Rectal smooth muscle tissue (tissue), 1 donor: ENCODE measurements at regions not wholly inside any gene's neighbourhood (a gene's known extent, or its start where the extent isn't known, plus 50 kb on each side); places are given as distances from the start of the nearest gene placed in this dataset.

Experiments used
- H3K27ac ChIP-seq: one replicate; pipeline ENCODE4 v1.7.0; 2013; ENCODE audit warnings: low read depth, low read length, inconsistent platforms
- H3K27me3 ChIP-seq: one replicate; pipeline ENCODE4 v1.7.0; 2013; ENCODE audit warnings: low read length; ENCODE audit not compliant: control insufficient read depth, insufficient read depth
- H3K36me3 ChIP-seq: one replicate; pipeline ENCODE4 v1.7.0; 2013; ENCODE audit warnings: low read length; ENCODE audit not compliant: control insufficient read depth, insufficient read depth
- H3K4me1 ChIP-seq: one replicate; pipeline ENCODE4 v1.7.0; 2013; ENCODE audit warnings: low read length; ENCODE audit not compliant: control insufficient read depth, insufficient read depth
- H3K4me3 ChIP-seq: one replicate; pipeline ENCODE4 v1.7.0; 2013; ENCODE audit warnings: low read length
- H3K9ac ChIP-seq: one replicate; pipeline ENCODE4 v1.7.0; 2013; ENCODE audit warnings: low read length

GRCh38 chr11:127618721-127619120 lies 618.2 kb upstream of the KIRREL3 start:
- H3K9ac ChIP-seq, result no peak overlapping the region
- H3K27ac ChIP-seq, result no peak overlapping the region
- no peaks in the 10 kb centered on the region for H3K36me3 ChIP-seq
- no peaks in the 10 kb centered on the region for H3K4me1 ChIP-seq
- no peaks in the 10 kb centered on the region for H3K27me3 ChIP-seq
- H3K4me3 ChIP-seq, result no peak overlapping the region

GRCh38 chr11:127616158-127616557 lies 615.6 kb upstream of the KIRREL3 start:
- no peak overlapping the region for H3K27ac ChIP-seq
- no peaks in the 10 kb centered on the region for H3K27me3 ChIP-seq
- no peaks in the 10 kb centered on the region for H3K4me1 ChIP-seq
- H3K9ac ChIP-seq, result no peak overlapping the region
- no peak overlapping the region for H3K4me3 ChIP-seq
- H3K36me3 ChIP-seq, result no peaks in the 10 kb centered on the region

GRCh38 chr11:127612607-127613006 lies 612.0 kb upstream of the KIRREL3 start:
- H3K4me3 ChIP-seq, result no peak overlapping the region
- H3K27ac ChIP-seq, result no peak overlapping the region

GRCh38 chr11:127609025-127609773 lies 608.6 kb upstream of the KIRREL3 start:
- H3K27ac ChIP-seq, result no peak overlapping the region
- H3K27me3 ChIP-seq, result no peaks in the 10 kb centered on the region
- H3K4me3 ChIP-seq, result no peak overlapping the region
- H3K36me3 ChIP-seq, result no peaks in the 10 kb centered on the region
- H3K9ac ChIP-seq, result no peak overlapping the region
- no peaks in the 10 kb centered on the region for H3K4me1 ChIP-seq

More at GRCh38 chr11:127612607-127613006, 612.0 kb upstream of the KIRREL3 start:
- Histone ChIP-seq H3K36me3 (no peaks in the 10 kb centered on the region), H3K27me3 (no peaks in the 10 kb centered on the region), H3K4me1 (no peaks in the 10 kb centered on the region), H3K9ac (no peak overlapping the region)

- H3K27me3 ChIP-seq, result no peaks in the 10 kb centered on the region
- no peak overlapping the region for H3K9ac ChIP-seq
- H3K27ac ChIP-seq, result no peak overlapping the region
- no peaks in the 10 kb centered on the region for H3K4me1 ChIP-seq
- H3K4me3 ChIP-seq, result no peak overlapping the region
- H3K36me3 ChIP-seq, result no peaks in the 10 kb centered on the region
These were observed 607.0 kb upstream of the KIRREL3 start for GRCh38 chr11:127607487-127608085.

GRCh38 chr11:127601578-127601977 lies 601.0 kb upstream of the KIRREL3 start:
- Histone ChIP-seq H3K36me3 (no peaks in the 10 kb centered on the region), H3K4me3 (no peak overlapping the region), H3K27ac (no peak overlapping the region), H3K27me3 (no peaks in the 10 kb centered on the region), H3K4me1 (no peaks in the 10 kb centered on the region), H3K9ac (no peak overlapping the region)

- Histone ChIP-seq H3K27me3 (no peaks in the 10 kb centered on the region), H3K36me3 (no peaks in the 10 kb centered on the region), H3K4me3 (no peak overlapping the region), H3K4me1 (no peaks in the 10 kb centered on the region), H3K9ac (no peak overlapping the region), H3K27ac (no peak overlapping the region)
These were observed 600.1 kb upstream of the KIRREL3 start for GRCh38 chr11:127600674-127601073.

GRCh38 chr11:127598476-127598875 lies 597.9 kb upstream of the KIRREL3 start:
- Histone ChIP-seq H3K4me1 (no peaks in the 10 kb centered on the region), H3K27ac (no peak overlapping the region), H3K27me3 (no peaks in the 10 kb centered on the region), H3K4me3 (no peak overlapping the region), H3K9ac (no peak overlapping the region), H3K36me3 (no peaks in the 10 kb centered on the region)

GRCh38 chr11:127596433-127596832 lies 595.9 kb upstream of the KIRREL3 start:
- no peaks in the 10 kb centered on the region for H3K27me3 ChIP-seq
- H3K36me3 ChIP-seq, result no peaks in the 10 kb centered on the region
- H3K4me1 ChIP-seq, result no peaks in the 10 kb centered on the region
- no peak overlapping the region for H3K9ac ChIP-seq
- H3K4me3 ChIP-seq, result no peak overlapping the region
- H3K27ac ChIP-seq, result no peak overlapping the region

- Histone ChIP-seq H3K36me3 (no peaks in the 10 kb centered on the region), H3K27ac (no peak overlapping the region), H3K27me3 (no peaks in the 10 kb centered on the region), H3K9ac (no peak overlapping the region), H3K4me1 (no peaks in the 10 kb centered on the region), H3K4me3 (no peak overlapping the region)
These were observed 591.8 kb upstream of the KIRREL3 start for GRCh38 chr11:127592371-127592770.

GRCh38 chr11:127590314-127590713 lies 589.7 kb upstream of the KIRREL3 start:
- H3K4me1 ChIP-seq, result no peaks in the 10 kb centered on the region
- no peaks in the 10 kb centered on the region for H3K27me3 ChIP-seq
- H3K36me3 ChIP-seq, result no peaks in the 10 kb centered on the region
- H3K4me3 ChIP-seq, result no peak overlapping the region
- H3K9ac ChIP-seq, result no peak overlapping the region
- no peak overlapping the region for H3K27ac ChIP-seq

- Histone ChIP-seq H3K27me3 (no peaks in the 10 kb centered on the region), H3K36me3 (no peaks in the 10 kb centered on the region), H3K4me1 (no peaks in the 10 kb centered on the region), H3K4me3 (no peak overlapping the region), H3K9ac (no peak overlapping the region), H3K27ac (no peak overlapping the region)
These were observed 587.9 kb upstream of the KIRREL3 start for GRCh38 chr11:127588431-127588830.

- Histone ChIP-seq H3K4me3 (no peak overlapping the region), H3K27me3 (no peaks in the 10 kb centered on the region), H3K27ac (no peak overlapping the region)
These were observed 586.9 kb upstream of the KIRREL3 start for GRCh38 chr11:127587511-127587910.

More at GRCh38 chr11:127587511-127587910, 586.9 kb upstream of the KIRREL3 start:
- Histone ChIP-seq H3K36me3 (no peaks in the 10 kb centered on the region), H3K4me1 (no peaks in the 10 kb centered on the region), H3K9ac (no peak overlapping the region)
